Middle frontal gyrus (tissue), 1 donor: ENCODE measurements at regions not wholly inside any gene's neighbourhood (a gene's known extent, or its start where the extent isn't known, plus 50 kb on each side); places are given as distances from the start of the nearest gene placed in this dataset.

ENCODE experiments used
- DNase-seq: peaks from one replicate; pipeline ENCODE4 v3.0.0-alpha.2; 2015; ENCODE audit warnings: low spot score; ENCODE audit errors: extremely low spot score

DNA sequence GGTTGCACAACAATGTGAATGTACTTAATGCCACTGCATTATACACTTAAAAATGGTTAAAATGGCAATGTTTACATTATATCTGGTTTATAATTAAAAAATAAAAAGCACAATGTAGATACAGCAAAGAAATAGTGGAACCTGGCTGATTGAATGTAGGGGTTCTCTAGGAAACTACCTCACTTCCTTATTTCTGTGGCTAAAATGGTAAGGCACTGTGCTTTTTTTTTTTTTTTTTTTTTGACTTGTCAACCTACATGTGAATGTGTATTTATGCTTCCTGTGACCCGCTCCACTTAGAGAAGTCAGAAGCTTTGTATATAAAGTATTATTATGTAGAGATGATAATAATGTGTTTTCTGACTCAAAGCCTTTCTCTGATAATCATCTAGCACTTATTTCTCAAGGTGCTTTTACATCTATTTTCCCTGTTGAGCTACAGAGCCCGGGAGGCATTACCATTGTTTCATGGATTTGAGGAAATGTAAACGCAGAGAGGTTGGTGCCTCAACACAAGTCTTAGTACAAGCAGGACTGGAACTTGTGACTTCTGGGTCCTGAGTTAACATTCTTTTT is 55.0 kb downstream of the SOX4 start:
- no peak for DNase-seq

DNA sequence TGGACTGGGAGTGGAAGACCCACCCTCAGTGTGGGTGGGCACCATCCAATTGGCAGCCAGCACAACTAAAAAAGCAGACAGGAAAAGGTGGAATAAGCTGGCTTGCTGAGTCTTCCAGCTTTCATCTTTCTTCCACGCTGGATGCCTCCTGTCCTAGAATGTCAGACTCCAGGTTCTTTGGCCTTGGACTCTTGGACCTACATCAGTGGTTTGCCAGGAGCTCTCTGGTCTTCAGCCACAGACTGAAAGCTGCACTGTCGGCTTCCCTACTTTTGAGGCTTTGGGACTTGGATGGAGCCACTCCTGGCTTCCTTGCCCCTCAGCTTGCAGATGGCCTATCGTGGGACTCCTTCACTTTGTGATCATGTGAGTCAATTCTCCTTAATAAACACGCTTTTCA is 59.8 kb downstream of the SOX4 start:
- DNase-seq: no peak

DNA sequence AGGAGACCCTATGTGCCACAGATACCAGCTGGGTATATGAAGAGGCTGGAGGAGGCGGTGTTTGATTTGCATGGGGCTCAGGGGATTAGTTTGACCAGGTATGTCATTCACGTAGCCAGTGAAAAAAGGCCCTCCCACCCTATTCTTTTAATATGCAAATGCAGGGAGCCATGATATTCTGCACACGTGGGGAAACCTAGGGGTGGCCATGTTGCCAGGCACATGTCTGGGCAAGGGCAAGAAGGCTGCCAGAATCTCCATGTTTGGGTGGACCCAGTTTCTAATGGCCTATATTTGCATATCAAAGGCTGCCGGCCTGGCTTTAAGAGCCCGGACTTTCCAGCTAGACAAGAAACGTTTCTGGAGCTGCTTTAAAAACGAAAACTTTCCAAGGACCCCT is 60.4 kb downstream of the SOX4 start:
- DNase-seq: no peak

DNA sequence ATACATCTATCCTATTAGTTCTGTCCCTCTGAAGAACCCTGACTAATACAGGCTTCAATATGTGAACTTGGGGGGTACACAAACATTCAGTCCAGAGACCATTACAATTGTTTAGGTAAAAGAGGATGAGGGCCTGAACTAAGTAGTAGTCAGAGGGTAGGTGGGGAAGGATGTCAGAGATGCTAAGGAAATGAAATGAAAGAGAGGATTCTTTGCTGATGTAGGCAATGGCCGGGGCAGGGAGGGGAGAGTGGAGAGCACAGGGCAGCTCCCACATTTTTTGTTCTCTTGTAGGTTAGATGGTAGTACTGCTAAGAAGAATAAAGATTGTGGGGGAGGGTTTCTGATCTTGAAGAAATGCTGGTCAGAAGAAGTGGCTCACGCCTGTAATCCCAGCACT is 60.8 kb downstream of the SOX4 start:
- no peak for DNase-seq

DNA sequence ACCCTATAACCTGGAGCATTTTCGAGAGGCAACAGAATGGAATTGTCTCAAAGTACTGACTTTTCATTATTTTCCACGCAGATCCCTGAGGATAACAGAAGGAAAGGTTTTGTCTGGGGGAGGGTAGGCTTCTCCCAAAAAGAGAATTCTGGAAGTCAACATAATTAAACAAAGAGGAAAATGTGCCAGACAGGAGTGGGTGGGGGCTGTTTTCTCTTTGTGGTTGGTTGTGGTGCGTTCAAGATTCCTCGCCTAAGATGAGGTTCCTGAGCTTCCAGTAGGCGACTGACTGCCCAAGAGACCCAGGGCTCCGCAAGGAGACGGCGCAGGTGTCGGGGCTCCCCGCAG is 70.4 kb downstream of the SOX4 start:
- DNase-seq: no peak

DNA sequence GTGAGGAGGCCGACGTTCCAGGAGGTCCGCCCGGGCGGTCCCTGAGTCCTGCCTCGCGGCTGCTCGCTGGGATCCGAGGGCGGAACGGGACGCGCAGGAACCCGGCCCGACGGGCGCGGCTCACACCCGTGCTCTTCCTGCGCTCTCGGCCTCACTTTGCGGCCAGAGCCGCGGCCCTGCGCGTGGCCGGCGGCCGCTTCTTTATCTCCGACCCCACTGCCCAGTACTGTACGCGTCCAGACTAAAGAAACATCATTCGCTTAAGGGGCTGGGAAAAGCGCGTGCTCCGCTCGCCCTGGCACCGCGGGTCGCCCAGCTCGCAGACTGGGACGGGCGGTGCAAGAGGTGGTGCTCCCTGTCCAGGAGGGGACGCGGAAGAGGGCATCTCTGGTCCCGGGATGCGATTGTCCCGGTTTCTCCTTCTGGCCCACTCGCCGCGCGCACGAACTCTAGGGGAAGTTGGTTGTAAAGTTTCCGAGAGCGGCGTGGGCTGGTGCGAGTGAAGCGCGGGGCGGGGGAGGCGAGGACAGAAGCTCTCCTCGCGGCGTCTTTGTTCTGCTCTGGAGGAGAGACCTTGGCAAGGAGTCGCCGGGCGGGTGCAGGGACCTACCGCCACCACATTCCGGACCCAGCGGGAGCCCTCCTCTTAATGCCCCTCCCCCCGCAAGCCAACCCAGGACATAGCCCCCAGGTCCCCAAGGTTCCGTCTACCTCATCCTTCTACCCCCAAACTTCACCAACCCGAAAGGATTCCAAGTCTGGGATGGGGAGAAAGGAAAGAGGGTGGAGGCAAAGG is 71.0 kb downstream of the SOX4 start:
- no peak for DNase-seq

DNA sequence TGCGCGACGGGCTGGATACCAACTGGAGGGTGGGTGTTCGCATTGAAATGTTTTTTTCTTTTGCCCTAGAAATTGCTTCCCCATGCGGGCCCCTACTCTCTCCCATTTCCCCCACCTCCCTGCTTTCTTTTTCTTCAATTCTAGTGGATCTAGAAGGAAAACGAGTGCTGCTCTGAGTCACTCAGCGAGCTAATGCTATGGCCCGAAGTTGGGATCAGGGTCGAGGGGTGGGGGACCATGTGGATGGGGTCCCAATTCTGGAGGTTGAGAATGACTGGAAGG is 71.5 kb downstream of the SOX4 start:
- DNase-seq: no peak

DNA sequence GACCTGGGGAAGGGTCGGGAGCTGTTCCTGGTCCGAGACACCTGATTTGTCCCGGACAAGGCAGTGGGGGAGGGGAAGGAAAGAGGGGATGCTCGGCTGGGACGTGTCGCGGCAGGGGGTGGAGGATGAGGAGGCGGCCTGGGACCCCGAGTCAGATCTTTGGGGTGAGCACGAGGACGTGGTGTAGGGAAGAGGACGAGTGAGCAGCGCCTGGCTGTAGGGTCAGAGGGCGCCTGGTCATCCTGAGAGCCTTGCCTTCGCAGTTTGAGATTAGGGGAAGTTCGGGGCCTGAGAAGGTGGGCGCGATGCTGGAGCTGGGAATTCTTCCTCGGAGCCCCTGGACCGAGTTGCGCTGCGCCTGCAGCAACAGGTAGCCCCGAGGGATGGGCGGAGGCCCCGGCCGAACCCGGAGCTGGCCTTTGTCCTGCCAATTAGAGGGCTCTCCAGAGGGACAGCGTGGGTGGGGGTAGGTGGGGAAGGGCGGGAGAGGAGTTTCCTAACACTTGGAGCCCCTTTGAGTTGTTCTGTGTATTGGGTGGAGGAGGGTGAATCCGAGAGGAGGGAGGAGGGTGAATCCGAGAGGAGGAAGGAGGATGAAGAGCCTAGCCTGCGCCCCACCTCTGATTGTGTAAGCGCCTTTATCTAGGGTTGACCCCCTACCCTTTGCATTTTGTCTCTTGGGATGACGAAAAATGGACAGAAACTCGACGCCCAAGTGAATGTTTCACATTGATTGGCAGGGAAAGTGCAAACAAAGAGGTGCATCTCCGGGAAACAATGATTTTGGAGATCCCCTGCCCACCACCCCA is 72.0 kb downstream of the SOX4 start:
- DNase-seq: no peak

DNA sequence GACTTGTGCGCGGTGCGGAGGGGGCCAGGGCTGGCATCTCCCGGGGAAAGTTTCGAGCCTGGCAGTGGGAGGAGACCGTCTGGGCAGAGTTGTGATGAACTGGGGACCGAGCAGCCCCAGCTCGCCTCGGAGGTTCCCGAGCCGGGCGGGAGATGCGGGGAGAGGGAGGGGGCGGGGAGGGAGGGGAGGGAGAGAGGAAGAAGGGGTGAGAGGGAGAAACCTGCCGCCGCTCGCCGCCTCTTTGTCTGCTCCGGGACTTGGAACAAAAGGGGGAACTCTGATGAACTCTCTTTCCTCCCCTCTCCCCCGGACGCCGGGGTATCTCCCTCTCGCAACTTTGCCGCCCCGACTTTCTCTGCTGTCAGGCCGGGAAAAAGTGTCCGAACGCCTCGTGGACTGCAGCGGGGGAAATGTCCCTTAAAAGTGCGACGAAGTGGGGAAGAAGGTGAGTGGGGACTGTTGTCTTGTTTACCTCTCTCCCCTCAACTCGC is 72.7 kb downstream of the SOX4 start:
- DNase-seq: no peak

DNA sequence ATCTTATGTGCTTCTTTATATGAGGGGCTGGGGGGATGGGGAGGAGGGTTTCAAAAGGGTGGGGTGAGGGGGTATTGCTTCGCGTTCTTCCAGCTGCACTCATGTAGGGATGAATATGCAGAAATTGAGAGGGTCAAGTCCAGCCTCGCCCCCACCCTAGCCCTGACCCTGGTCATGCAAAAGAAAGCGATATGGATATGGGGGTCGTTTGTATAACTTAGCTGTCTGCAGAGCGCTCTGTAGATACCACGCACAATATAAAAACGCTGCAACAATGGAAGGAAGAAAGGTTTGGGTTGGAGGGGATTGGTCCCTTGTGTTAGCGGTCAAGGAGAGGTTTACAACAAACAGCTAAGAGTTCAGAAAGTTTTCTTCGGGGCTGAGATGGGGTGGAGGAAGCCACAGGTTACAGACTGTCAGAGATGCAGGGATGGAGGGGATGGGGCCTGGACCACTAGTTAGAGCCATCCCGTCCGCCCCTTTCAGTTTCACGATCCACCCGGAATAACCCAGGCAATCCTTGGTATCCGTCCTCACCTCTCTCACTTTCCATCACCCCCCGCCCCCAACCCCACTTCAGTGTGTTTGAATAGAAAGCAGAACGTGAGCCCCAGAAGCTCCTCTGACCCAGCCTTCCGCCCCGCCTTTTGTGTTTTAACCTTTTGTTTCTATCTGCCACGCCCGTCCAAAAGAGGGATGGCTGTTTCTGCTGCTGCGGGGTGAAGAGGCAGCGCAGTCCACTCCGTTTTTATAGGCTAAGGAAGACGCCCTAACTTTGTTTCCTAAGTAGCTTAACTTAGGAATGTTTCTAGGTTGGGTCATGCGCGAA is 73.5 kb downstream of the SOX4 start:
- DNase-seq: no peak

DNA sequence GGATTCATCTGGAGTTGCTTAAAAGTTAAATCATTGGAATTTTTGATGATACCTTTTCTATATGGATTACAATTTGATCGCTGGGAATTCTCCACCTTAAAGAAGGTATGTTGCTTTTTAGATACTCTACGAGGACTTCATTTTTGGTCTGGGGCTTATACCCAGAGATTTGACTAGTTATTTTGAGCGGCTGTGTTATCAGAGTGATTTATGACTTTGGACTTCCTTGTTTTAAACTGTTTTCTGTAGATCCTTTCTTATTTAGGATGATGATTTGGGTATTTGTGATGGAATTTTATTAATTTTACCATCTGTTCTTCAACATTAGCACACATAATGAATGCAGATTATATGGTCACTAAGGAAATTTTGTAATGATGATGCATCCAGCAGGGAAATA is 75.2 kb downstream of the SOX4 start:
- no peak for DNase-seq

DNA sequence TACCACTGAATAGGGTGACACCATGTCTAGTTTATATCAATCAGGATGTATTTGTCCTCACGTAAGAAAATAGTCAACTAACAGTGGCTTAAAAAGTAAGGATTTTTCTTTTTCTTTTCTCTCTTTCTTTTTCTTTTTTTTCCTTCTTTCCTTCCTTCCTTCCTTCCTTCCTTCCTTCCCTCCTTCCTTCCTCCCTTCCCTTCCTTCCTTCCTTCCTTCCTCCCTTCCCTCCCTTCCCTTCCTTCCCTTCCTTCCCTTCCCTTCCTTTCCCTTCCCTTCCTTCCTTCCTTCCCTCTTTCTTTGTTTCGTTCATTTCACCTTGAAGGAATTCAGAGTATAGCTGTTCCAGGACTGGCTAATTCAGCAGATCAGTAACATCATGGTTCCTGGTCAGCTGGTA is 83.2 kb downstream of the SOX4 start:
- DNase-seq: no peak

DNA sequence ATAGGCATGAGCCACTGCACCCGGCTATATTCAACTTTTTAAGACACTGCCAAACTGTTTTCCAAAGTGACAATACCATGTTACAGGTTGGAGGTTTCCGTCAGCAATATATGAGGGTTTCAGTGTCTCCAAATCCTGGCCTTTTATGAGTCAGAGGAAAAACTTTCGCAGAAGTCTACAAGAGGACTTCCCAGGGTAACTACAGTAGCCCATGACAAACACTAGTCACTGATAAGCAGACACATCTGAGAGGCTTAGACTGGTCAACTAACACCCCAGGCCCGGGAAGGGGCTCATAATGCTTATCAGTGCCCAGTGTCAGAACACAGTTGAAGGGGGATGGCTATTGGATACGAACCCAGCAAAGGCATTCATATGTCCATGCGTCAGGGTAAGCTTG is 85.4 kb downstream of the SOX4 start:
- DNase-seq: no peak

DNA sequence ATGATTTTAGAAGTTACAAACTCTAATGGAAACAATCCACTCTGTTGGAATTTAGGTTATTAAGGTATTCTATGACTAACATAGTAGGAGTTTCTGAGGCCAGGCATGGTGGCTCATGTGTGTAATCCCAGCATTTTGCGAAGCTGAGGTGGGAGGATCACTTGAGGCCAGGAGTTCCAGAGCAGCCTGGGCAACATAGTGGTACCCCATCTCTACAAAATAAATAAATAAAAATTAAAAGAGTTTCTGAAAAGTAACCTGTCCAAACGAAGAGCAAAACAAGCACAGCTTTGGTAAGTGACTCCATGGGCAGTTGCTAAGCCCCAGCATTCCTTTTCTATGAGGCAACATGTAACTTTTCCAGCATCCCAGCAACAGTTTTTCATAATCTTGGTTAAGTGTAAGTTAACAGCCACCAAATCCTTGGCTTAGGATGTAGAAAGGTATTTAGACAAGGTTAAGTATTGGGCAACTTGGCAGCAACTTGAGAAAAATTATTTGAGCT is 86.3 kb downstream of the SOX4 start:
- DNase-seq: no peak

DNA sequence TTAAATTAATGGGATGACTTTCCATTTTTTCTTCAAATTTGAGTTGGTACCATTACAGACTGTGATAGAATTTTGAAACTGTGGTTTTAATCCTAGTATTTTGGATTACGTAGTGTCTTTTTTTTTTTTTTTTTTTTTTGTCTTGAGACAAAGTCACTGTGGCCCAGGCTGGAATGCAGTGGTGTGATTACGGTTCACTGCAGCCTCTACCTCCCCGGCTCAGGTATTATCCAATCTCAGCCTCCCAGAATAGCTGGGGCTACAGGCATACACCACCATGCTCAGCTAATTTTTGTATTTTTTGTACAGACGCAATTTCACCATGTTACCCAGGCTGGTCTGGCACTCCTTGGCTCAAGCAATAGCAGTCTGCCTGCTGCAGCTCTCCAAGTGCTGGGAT is 87.1 kb downstream of the SOX4 start:
- no peak for DNase-seq

DNA sequence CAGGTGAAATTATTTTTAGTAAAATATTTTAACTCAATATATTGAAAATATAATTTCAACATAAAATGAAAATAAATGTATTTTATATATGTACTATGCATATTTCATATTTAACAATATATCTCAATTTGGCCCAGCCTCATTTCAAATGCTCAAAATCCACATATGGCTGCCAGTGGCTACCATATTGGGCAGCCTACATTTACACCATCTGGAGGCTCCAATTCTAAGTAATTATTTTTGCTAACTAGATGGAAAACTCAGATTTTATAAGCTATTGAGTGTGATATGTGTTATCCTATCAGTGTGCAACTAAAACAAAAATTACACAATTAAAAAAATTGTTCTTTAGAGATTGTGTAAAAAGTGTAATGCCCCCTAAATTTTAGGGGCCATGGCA is 96.9 kb downstream of the SOX4 start:
- DNase-seq: no peak

DNA sequence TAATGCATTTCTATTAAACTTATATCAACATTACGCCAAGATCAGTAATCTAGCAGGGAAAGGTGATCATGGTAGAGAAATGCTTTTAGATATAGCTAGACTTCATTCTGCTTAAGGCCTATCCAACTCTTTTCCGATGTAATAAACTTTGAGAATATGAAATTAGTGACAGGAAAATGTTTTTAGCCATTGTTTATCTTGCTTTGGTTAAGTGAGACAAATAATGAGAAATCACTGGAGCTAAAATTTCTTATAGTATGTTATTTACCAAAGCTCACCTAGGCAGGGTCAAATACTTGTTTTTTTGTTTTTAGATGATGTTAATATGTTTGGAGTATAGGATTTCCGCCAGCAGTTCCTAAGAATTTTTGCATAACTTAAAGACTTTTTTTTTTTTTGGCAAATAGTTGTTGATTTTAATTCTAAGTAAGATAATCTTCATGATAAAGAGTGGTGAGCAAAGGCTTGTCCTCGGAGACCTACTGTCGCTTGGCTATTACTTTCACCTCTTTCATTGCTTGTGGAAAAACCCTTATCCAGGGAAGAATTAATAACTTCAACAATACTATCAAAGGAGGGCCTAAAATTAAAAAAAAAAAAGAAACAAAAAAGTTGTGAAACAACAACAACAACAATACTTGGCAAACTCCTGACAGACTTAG is 98.3 kb downstream of the SOX4 start:
- DNase-seq: no peak

DNA sequence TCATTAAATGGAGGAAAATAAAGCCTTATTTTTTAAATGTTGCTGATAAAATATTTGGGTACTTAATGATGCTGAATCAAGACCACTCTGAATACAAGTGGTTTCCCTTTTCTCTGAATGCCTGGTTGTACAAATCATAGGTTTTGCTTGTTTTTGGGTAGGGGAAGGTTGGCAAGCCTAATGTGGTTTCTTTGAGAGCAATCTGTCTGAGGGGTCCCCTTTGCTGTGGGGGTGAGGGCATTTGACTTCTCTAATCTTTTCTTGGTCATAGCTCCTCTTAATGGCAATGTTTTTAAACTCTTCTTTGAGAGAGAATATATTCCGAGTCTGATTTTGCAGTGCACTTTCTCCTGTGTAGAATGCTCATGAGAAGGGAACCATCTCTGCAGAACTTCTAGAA is 99.2 kb downstream of the SOX4 start:
- no peak for DNase-seq

DNA sequence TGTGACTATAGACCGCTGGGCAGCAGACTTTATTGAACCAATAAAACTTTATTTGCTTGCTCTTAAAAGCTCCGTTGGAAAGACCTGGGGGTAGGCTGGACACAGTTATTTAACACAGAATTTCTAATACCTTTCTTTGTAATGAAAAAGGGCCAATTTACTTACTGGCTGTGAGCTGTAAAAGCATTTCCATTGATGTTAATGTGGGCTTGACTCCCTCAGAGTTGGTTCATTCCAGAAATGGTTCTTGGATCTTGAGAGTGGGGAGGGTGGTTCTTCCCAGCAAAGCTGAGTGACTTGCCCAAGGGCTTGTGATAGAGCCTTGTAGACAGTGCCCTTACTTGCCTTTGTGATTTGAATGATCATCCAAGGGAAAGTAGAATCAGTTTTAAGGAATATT is 100.6 kb downstream of the SOX4 start:
- no peak for DNase-seq

DNA sequence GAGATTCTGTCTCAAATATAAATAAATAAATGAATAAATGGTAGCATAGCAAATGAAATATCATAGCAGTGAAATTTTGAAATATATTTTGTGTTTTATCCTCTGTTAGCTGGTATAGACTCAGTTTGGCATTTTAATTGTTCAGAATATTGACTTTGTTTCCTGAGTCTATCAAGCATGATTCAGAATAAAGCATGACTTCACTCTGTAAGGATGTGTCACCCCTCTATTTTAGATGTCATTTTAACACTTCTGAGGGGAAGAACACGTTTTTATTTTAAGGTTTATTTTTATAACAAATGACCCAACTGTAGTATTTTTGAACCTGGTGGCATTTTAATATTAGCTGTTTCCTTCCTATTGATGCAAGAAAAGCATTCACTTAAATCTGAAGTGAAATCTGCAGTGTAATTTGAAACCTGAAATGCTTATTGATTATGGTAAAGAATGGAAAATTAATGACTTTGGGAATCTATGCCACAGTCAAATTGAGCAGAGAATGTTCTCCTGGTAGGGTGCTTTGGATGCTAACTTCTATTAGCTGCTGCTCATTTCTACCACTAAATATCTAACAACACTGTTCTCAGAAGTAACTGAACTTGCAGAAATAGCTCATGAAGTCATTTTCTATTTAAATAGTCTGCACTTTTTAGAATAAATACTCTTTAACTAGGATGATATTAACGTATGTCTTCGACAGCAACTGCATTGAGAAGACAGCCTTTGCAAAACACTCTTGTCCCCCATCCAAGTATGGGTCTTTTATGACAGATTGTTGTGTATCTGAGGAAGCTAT is 114.2 kb downstream of the SOX4 start:
- no peak for DNase-seq

DNA sequence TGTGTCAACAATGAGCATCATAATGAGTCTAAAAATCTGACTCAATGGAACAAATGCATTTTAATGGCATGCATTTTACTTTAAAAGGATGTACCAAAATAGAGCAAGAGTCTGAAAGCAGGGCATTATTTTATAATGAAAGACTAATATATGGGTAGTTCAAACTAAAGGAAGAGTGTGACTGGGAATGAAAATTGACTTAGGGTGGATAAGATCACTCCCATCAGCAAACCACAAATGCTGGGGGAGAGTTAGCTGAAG is 114.7 kb downstream of the SOX4 start:
- DNase-seq: no peak
